ENCODE measurements at regions not wholly inside any gene's neighbourhood (a gene's known extent, or its start where the extent isn't known, plus 50 kb on each side); places are given as distances from the start of the nearest gene placed in this dataset.

- DNase-seq (ENCODE audit: low read depth), result no peak
Observed at GRCh38 chr2:180061085-180061484, 54.0 kb upstream of the CWC22 start.

DNA sequence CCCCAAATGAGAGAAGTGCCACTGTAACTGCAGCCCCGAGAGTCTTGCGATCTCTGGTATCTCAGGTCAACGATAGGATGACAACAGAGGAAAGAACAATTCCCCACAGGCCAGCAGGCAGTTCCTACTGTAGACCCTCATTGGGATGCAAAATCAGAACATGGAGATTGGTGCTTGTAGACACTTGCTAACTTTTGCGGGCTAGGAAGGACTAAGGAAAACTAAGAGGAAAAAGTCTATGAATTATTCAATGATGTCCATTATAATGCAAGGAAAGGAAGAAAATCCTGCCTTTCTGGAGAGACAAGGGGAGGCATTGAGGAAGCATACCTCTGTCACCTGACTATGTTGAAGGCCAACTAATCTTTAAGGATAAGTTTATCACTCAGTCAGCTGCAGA lies 51.9 kb upstream of the CWC22 start:
- DNase-seq (ENCODE audit: low read depth), result no peak

GRCh38 chr2:180057706-180058412 lies 50.8 kb upstream of the CWC22 start:
- no peak for DNase-seq (ENCODE audit: low read depth)
